ENCODE measurements at regions not wholly inside any gene's neighbourhood (a gene's known extent, or its start where the extent isn't known, plus 50 kb on each side); places are given as distances from the start of the nearest gene placed in this dataset.

DNA sequence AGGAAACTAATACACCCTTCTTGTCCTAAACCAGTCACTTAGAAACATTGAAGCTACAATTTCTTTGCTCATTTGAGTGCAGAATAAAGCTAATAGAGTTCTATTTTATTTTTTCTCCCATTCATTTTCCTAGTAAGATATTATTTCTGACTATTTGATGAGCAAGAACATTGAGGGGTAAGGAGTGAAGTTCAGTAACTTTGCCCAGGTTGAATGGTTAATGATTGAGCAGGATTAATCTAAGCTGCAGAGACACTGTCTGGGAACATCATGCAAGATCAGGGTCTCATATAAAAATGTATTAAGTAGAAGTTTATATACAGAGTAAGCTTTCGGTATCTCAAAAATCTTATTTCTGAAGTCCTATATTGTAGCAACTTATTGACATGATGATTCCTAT lies 102.4 kb upstream of the LIMCH1 start:
- no peak for FAIRE-seq
- CTCF ChIA-PET (ENCODE audit: partially characterized antibody), result interaction anchor here (1.4 to 1.9 kb wide), 2 partner anchors 30 to 208 kb away, joined by 3 to 10 read pairs; no protein-coding TSS in a partner anchor
- no peak overlapping the region for H2BK12ac ChIP-seq (ENCODE audit: low read depth, low read length)

More for the DNA sequence above, 102.4 kb upstream of the LIMCH1 start:
- Histone ChIP-seq H2AFZ (ENCODE audit: low read length) (no peak overlapping the region), H4K91ac (replicated peaks; ENCODE audit: insufficient read length, low read length) (no peak overlapping the region), H2BK20ac (ENCODE audit: low read length) (no peak overlapping the region), H3K18ac (ENCODE audit: extremely low read depth, low read length) (no peak overlapping the region), H3K36me3 (ENCODE audit: control insufficient read depth in 2 of 4, insufficient read depth in 4 of 4, low read length in 3 of 4) (no peaks in the 10 kb centered on the region), H3K23ac (ENCODE audit: insufficient read length) (no peak overlapping the region), H2BK120ac (replicated peaks; ENCODE audit: low read depth, low read length) (no peak overlapping the region), H3K56ac (replicated peaks; ENCODE audit: insufficient read length, low read depth, low read length) (no peak overlapping the region), H3K4me1 (replicated peaks in 1 of 4; ENCODE audit: control insufficient read depth in 3 of 4, insufficient read depth in 4 of 4, low read length in 3 of 4) (peaks cover 2 to 26% (median 9%) of the 10 kb centered on the region in 4 experiments), H3K79me2 (ENCODE audit: control insufficient read depth in 1 of 2, insufficient read depth in 2 of 2, low read length in 2 of 2) (no peaks in the 10 kb centered on the region), H3K4me2 (ENCODE audit: insufficient read depth in 1 of 2, low read depth in 2 of 2, low read length in 2 of 2) (no peak overlapping the region), H3K14ac (ENCODE audit: insufficient read length) (no peak overlapping the region), H3K23me2 (ENCODE audit: low read depth, low read length) (no peaks in the 10 kb centered on the region; the same call in 1 of the 2 replicates), H3K27me3 (replicated peaks in 1 of 4; ENCODE audit: control insufficient read depth in 3 of 4, extremely low read depth in 1 of 4, insufficient read depth in 3 of 4, low read length in 3 of 4) (no peaks in the 10 kb centered on the region), H3K4me3 (ENCODE audit: extremely low read depth in 1 of 4, insufficient read depth in 2 of 4, low read depth in 3 of 4, low read length in 4 of 4) (no peak overlapping the region), H2BK15ac (ENCODE audit: low read length) (no peak overlapping the region), H2AK5ac (ENCODE audit: low read depth, low read length) (no peak overlapping the region), H3K79me1 (ENCODE audit: low read depth, low read length) (no peaks in the 10 kb centered on the region), H4K8ac (ENCODE audit: extremely low read depth, insufficient read depth, low read length) (no peak overlapping the region), H4K20me1 (replicated peaks in 1 of 2; ENCODE audit: control insufficient read depth in 1 of 2, insufficient read depth in 2 of 2, low read length in 2 of 2) (no peaks in the 10 kb centered on the region), H4K5ac (ENCODE audit: insufficient read length, low read depth, low read length) (no peak overlapping the region), H2BK5ac (ENCODE audit: low read depth, low read length) (no peak overlapping the region), H3K4ac (replicated peaks; ENCODE audit: insufficient read length, low read depth, low read length) (no peak overlapping the region), H3K27ac (ENCODE audit: low read depth, low read length) (no peak overlapping the region), H3K9me3 (ENCODE audit: insufficient read depth in 2 of 2, low read depth in 1 of 2, low read length in 1 of 2) (no peaks in the 10 kb centered on the region), H3K9ac (replicated peaks in 1 of 4; ENCODE audit: extremely low read depth in 1 of 4, low read depth in 3 of 4, low read length in 3 of 4) (no peak overlapping the region)
- no peak for DNase-seq (ENCODE audit: low read depth in 1 of 2, low spot score in 2 of 2)
- POLR2A ChIA-PET (ENCODE audit: partially characterized antibody), result no interaction called here
- WGBS, 2 experiments (ENCODE audit: extremely low coverage in 1 of 2, insufficient coverage in 1 of 2, insufficient read length in 1 of 2, insufficient replicate concordance in 2 of 2, low coverage in 1 of 2, low lambda C conversion rate in 2 of 2, missing lambda C conversion rate in 1 of 2), result 96% methylated on average over 1 of the region's 1 CpG; no CpG with 5 or more reads in 1 of the 2 experiments
- TF ChIP-seq CHD2 (IDR thresholded peaks at IDR 0.05; ENCODE audit: low read length) (no peak), SIN3A (conservative IDR thresholded peaks at IDR 0.05 in 1 of 2, IDR thresholded peaks at IDR 0.05 in 1 of 2; ENCODE audit: low read depth in 1 of 2, low read length in 2 of 2) (no peak), TBP (IDR thresholded peaks at IDR 0.05; ENCODE audit: low read depth, low read length) (no peak), JUND (IDR thresholded peaks at IDR 0.05; ENCODE audit: low read length) (no peak), TEAD4 (IDR thresholded peaks at IDR 0.05; ENCODE audit: low read depth, low read length) (no peak), BACH1 (IDR thresholded peaks at IDR 0.05; ENCODE audit: low read length) (no peak), RFX5 (IDR thresholded peaks at IDR 0.05; ENCODE audit: borderline replicate concordance, low read depth, low read length) (no peak)
- TF ChIP-seq, protein P1, sequence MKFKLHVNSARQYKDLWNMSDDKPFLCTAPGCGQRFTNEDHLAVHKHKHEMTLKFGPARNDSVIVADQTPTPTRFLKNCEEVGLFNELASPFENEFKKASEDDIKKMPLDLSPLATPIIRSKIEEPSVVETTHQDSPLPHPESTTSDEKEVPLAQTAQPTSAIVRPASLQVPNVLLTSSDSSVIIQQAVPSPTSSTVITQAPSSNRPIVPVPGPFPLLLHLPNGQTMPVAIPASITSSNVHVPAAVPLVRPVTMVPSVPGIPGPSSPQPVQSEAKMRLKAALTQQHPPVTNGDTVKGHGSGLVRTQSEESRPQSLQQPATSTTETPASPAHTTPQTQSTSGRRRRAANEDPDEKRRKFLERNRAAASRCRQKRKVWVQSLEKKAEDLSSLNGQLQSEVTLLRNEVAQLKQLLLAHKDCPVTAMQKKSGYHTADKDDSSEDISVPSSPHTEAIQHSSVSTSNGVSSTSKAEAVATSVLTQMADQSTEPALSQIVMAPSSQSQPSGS (IDR thresholded peaks at IDR 0.05; ENCODE audit: low read length), result no peak
- TF ChIP-seq, protein P2, sequence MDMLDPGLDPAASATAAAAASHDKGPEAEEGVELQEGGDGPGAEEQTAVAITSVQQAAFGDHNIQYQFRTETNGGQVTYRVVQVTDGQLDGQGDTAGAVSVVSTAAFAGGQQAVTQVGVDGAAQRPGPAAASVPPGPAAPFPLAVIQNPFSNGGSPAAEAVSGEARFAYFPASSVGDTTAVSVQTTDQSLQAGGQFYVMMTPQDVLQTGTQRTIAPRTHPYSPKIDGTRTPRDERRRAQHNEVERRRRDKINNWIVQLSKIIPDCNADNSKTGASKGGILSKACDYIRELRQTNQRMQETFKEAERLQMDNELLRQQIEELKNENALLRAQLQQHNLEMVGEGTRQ (IDR thresholded peaks at IDR 0.05; ENCODE audit: low read length), result no peak
